Right forelimb (tissue), 1 donor: ENCODE measurements at regions not wholly inside any gene's neighbourhood (a gene's known extent, or its start where the extent isn't known, plus 50 kb on each side); places are given as distances from the start of the nearest gene placed in this dataset.
"Not testable (repeated sequence)": the region's sequence is repeated elsewhere in the genome, so short reads cannot be mapped to it uniquely, and the experiment has no call there.

Experiments
- DNase-seq: peaks from one replicate; pipeline ENCODE4 v3.0.0-alpha.2; 2018

DNA sequence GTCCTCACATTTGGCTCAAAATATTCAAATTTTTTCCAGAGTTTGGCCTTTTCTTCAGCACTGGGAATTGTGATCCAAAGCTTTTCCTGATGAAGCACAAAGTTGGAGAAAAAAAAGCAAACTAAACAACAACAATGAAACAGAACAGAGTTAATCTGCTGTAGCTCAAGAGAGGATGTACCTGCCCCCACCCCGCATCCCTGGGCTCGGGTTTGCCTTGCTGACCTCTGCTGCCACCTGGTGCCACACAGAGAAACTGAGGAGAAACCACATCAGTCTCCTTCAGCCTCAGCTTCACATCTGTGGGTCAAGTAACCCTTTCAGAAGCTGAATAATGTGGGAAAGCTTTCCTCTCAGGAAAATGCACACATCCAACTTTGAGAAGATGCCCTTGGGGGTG, 290.4 kb downstream of the RTP5 start:
- DNase-seq, result not testable (repeated sequence)

DNA sequence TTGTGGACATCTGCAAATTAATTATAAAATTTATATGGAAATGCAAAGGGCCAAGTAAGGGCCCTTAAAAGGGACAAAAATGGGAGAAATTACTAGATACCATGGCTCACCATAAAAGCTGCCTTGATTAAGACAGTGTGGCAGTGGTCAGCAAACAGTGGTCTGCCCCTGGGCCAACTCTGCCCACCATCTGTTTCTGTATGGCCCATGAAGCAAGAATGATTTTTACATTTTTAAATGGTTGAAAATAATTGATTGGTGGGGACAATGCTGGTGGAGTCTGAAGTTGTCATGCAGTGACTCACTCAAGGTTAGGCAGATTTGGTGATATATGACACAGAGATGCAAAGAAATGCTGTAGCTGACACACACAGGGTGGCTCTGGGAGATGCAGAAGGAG, 295.6 kb downstream of the RTP5 start:
- DNase-seq, result not testable (repeated sequence)

DNA sequence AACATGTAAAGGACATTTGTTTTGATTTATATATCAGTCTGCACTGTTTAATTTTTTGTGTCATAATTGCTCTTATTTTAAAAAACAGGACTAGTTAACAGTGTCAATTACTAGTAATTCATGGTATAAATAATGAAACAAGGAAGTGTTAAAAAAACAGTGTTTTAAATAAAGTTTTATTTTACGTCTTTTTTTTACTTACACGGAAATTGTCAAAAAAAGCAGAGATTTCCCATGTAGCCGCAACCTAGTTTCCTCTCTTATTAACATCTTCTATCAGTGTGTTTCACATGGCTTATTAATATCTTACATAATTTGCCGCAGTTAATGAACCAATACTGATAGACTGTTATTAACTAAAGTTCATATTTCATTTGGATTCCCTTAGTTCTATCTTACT, 301.8 kb downstream of the RTP5 start:
- DNase-seq, result not testable (repeated sequence)
